H1 (cell line): ENCODE measurements at regions not wholly inside any gene's neighbourhood (a gene's known extent, or its start where the extent isn't known, plus 50 kb on each side); places are given as distances from the start of the nearest gene placed in this dataset.
"Not testable (repeated sequence)": the region's sequence is repeated elsewhere in the genome, so short reads cannot be mapped to it uniquely, and the experiment has no call there.

ENCODE experiments used
- CTCF ChIP-seq, 3 experiments: IDR thresholded peaks; 1 replicate in 2 of 3; 2 replicates in 1 of 3; pipeline versions ENCODE4 v1.5.1 to v1.6.1; 2011; ENCODE audit warnings: low read length in 3 of 3, mild to moderate bottlenecking in 3 of 3, inconsistent platforms in 2 of 3, low read depth in 1 of 3, moderate library complexity in 1 of 3; ENCODE audit not compliant: insufficient read depth in 1 of 3; ENCODE audit errors: control extremely low read depth in 1 of 3
- SIN3A ChIP-seq, 2 experiments: IDR thresholded peaks in 1 of 2; conservative IDR thresholded peaks in 1 of 2; 2 replicates each; pipeline ENCODE4 v1.6.1; 2011 to 2012; ENCODE audit warnings: low read length in 2 of 2, improper control_type of control experiment in 1 of 2, low read depth in 1 of 2, mild to moderate bottlenecking in 1 of 2
- YY1 ChIP-seq: IDR thresholded peaks from 2 replicates; pipeline ENCODE4 v1.6.1; 2011; ENCODE audit warnings: low read depth, mild to moderate bottlenecking, low read length

GRCh38 chr10:53035823-53036222, 263.2 kb upstream of the MBL2 start:
- not testable (repeated sequence) for TF ChIP-seq CTCF (IDR thresholded peaks at IDR 0.05; ENCODE audit: control extremely low read depth in 1 of 3, insufficient read depth in 1 of 3, low read depth in 1 of 3, low read length in 3 of 3); SIN3A (conservative IDR thresholded peaks at IDR 0.05 in 1 of 2, IDR thresholded peaks at IDR 0.05 in 1 of 2; ENCODE audit: low read depth in 1 of 2, low read length in 2 of 2); YY1
